ENCODE measurements at regions not wholly inside any gene's neighbourhood (a gene's known extent, or its start where the extent isn't known, plus 50 kb on each side); places are given as distances from the start of the nearest gene placed in this dataset.
"Not testable (repeated sequence)": the region's sequence is repeated elsewhere in the genome, so short reads cannot be mapped to it uniquely, and the experiment has no call there.

GRCh38 chr5:174528821-174529544, 195.4 kb upstream of the MSX2 start:
- DNase-seq = no peak

- DNase-seq = no peak
Measured at GRCh38 chr5:174529925-174530681, 194.3 kb upstream of the MSX2 start.

- no peak for DNase-seq
Measured at GRCh38 chr5:174531782-174532191, 192.6 kb upstream of the MSX2 start.

- peak; percentile 89 to 98 for DNase-seq
Measured at GRCh38 chr5:174532455-174533453, 191.6 kb upstream of the MSX2 start.

- DNase-seq = peak; percentile 25 to 81
Measured at GRCh38 chr5:174533751-174534241, 190.6 kb upstream of the MSX2 start.

GRCh38 chr5:174535669-174536068, 188.7 kb upstream of the MSX2 start:
- DNase-seq = peak in 1 of 2 experiments; percentile 26

- DNase-seq = not testable (repeated sequence)
Measured at GRCh38 chr5:174539823-174540222, 184.6 kb upstream of the MSX2 start.

- no peak for DNase-seq
Measured at GRCh38 chr5:174542037-174542436, 182.3 kb upstream of the MSX2 start.

GRCh38 chr5:174542471-174542870, 181.9 kb upstream of the MSX2 start:
- no peak for DNase-seq

GRCh38 chr5:174545926-174546325, 178.5 kb upstream of the MSX2 start:
- DNase-seq = no peak

GRCh38 chr5:174547814-174548213, 176.6 kb upstream of the MSX2 start:
- no peak for DNase-seq

- no peak for DNase-seq
Measured at GRCh38 chr5:174549254-174549653, 175.1 kb upstream of the MSX2 start.

GRCh38 chr5:174550026-174550425, 174.4 kb upstream of the MSX2 start:
- no peak for DNase-seq

GRCh38 chr5:174552428-174552827, 172.0 kb upstream of the MSX2 start:
- DNase-seq = no peak

GRCh38 chr5:174553556-174553955, 170.8 kb upstream of the MSX2 start:
- DNase-seq = no peak

GRCh38 chr5:174555726-174556125, 168.7 kb upstream of the MSX2 start:
- DNase-seq = no peak

GRCh38 chr5:174556756-174557155, 167.6 kb upstream of the MSX2 start:
- no peak for DNase-seq

- no peak for DNase-seq
Measured at GRCh38 chr5:174558190-174558589, 166.2 kb upstream of the MSX2 start.

- DNase-seq = no peak
Measured at GRCh38 chr5:174559141-174559540, 165.2 kb upstream of the MSX2 start.

GRCh38 chr5:174559566-174560090, 164.8 kb upstream of the MSX2 start:
- no peak for DNase-seq

- DNase-seq = no peak
Measured at GRCh38 chr5:174560861-174561260, 163.5 kb upstream of the MSX2 start.

- not testable (repeated sequence) for DNase-seq
Measured at GRCh38 chr5:174563040-174563439, 161.3 kb upstream of the MSX2 start.

- no peak for DNase-seq
Measured at GRCh38 chr5:174563899-174564298, 160.5 kb upstream of the MSX2 start.
